ENCODE measurements at regions not wholly inside any gene's neighbourhood (a gene's known extent, or its start where the extent isn't known, plus 50 kb on each side); places are given as distances from the start of the nearest gene placed in this dataset.
"Not testable (repeated sequence)": the region's sequence is repeated elsewhere in the genome, so short reads cannot be mapped to it uniquely, and the experiment has no call there.

GRCh38 chr3:95167748-95168147 lies 1104.9 kb downstream of the NSUN3 start:
- no peak for DNase-seq (ENCODE audit: low spot score)

GRCh38 chr3:95168526-95168925 lies 1105.7 kb downstream of the NSUN3 start:
- no peak for DNase-seq (ENCODE audit: low spot score)

GRCh38 chr3:95172164-95172943 lies 1109.5 kb downstream of the NSUN3 start:
- no peak for DNase-seq (ENCODE audit: low spot score)

GRCh38 chr3:95177096-95177495 lies 1114.2 kb downstream of the NSUN3 start:
- no peak for DNase-seq (ENCODE audit: low spot score)

- no peak for DNase-seq (ENCODE audit: low spot score)
Observed at GRCh38 chr3:95184038-95184437, 1121.2 kb downstream of the NSUN3 start.

- no peak for DNase-seq (ENCODE audit: low spot score)
Observed at GRCh38 chr3:95189348-95189747, 1126.5 kb downstream of the NSUN3 start.

GRCh38 chr3:95197661-95198060 lies 1134.8 kb downstream of the NSUN3 start:
- DNase-seq (ENCODE audit: low spot score) = no peak

- no peak for DNase-seq (ENCODE audit: low spot score)
Observed at GRCh38 chr3:95200384-95200783, 1137.5 kb downstream of the NSUN3 start.

GRCh38 chr3:95210878-95211277 lies 1148.0 kb downstream of the NSUN3 start:
- no peak for DNase-seq (ENCODE audit: low spot score)

GRCh38 chr3:95212117-95212516 lies 1149.3 kb downstream of the NSUN3 start:
- DNase-seq (ENCODE audit: low spot score) = no peak

GRCh38 chr3:95215437-95215957 lies 1152.6 kb downstream of the NSUN3 start:
- no peak for DNase-seq (ENCODE audit: low spot score)

- DNase-seq (ENCODE audit: low spot score) = no peak
Observed at GRCh38 chr3:95217661-95218060, 1154.8 kb downstream of the NSUN3 start.

GRCh38 chr3:95218484-95218883 lies 1155.6 kb downstream of the NSUN3 start:
- no peak for DNase-seq (ENCODE audit: low spot score)

- DNase-seq (ENCODE audit: low spot score) = no peak
Observed at GRCh38 chr3:95226437-95226836, 1163.6 kb downstream of the NSUN3 start.

GRCh38 chr3:95227092-95227491 lies 1164.2 kb downstream of the NSUN3 start:
- DNase-seq (ENCODE audit: low spot score) = no peak

GRCh38 chr3:95228416-95228815 lies 1165.6 kb downstream of the NSUN3 start:
- DNase-seq (ENCODE audit: low spot score) = no peak

GRCh38 chr3:95235916-95236315 lies 1173.1 kb downstream of the NSUN3 start:
- no peak for DNase-seq (ENCODE audit: low spot score)

GRCh38 chr3:95237783-95238182 lies 1174.9 kb downstream of the NSUN3 start:
- no peak for DNase-seq (ENCODE audit: low spot score)

GRCh38 chr3:95240395-95240794 lies 1177.5 kb downstream of the NSUN3 start:
- no peak for DNase-seq (ENCODE audit: low spot score)

- DNase-seq (ENCODE audit: low spot score) = not testable (repeated sequence)
Observed at GRCh38 chr3:95241256-95241655, 1178.4 kb downstream of the NSUN3 start.

- DNase-seq (ENCODE audit: low spot score) = no peak
Observed at GRCh38 chr3:95246413-95246812, 1183.6 kb downstream of the NSUN3 start.

- DNase-seq (ENCODE audit: low spot score) = no peak
Observed at GRCh38 chr3:95254061-95254460, 1191.2 kb downstream of the NSUN3 start.

GRCh38 chr3:95254758-95255157 lies 1191.9 kb downstream of the NSUN3 start:
- DNase-seq (ENCODE audit: low spot score) = no peak

GRCh38 chr3:95265129-95265528 lies 1202.3 kb downstream of the NSUN3 start:
- DNase-seq (ENCODE audit: low spot score) = no peak

Measured in ureter (tissue), 1 donor.